Skeletal muscle satellite cell (primary cell): ENCODE measurements at regions not wholly inside any gene's neighbourhood (a gene's known extent, or its start where the extent isn't known, plus 50 kb on each side); places are given as distances from the start of the nearest gene placed in this dataset.
"Not testable (repeated sequence)": the region's sequence is repeated elsewhere in the genome, so short reads cannot be mapped to it uniquely, and the experiment has no call there.

Experiments
- H3K27me3 ChIP-seq: 2 replicates; pipeline ENCODE4 v1.7.0; 2013; ENCODE audit warnings: low read length; ENCODE audit not compliant: control insufficient read depth, insufficient read depth
- H3K36me3 ChIP-seq: 2 replicates; pipeline ENCODE4 v1.7.0; 2013; ENCODE audit warnings: mild to moderate bottlenecking, control low read depth, low read length; ENCODE audit not compliant: insufficient read depth
- H3K4me1 ChIP-seq: 2 replicates; pipeline ENCODE4 v1.7.0; 2013; ENCODE audit warnings: low read length; ENCODE audit not compliant: control insufficient read depth, insufficient read depth
- H3K4me2 ChIP-seq: 2 replicates; pipeline ENCODE4 v1.7.0; 2013; ENCODE audit warnings: mild to moderate bottlenecking, low read length
- H3K4me3 ChIP-seq: 2 replicates; pipeline ENCODE4 v1.7.0; 2013; ENCODE audit warnings: low read length
- H3K9ac ChIP-seq: 2 replicates; pipeline ENCODE4 v1.7.0; 2013; ENCODE audit warnings: mild to moderate bottlenecking, low read depth, low read length, moderate library complexity
- H3K9me3 ChIP-seq: replicated peaks from 2 replicates; pipeline ENCODE4 v1.7.0; 2013; ENCODE audit warnings: mild to moderate bottlenecking, control low read depth, low read length

GRCh38 chr9:75289332-75289731, 201.0 kb downstream of the OSTF1 start:
- Histone ChIP-seq H3K4me1 (no peaks in the 10 kb centered on the region), H3K9me3 (no peaks in the 10 kb centered on the region), H3K27me3 (no peaks in the 10 kb centered on the region), H3K9ac (no peak overlapping the region), H3K4me3 (no peak overlapping the region), H3K36me3 (no peaks in the 10 kb centered on the region), H3K4me2 (no peak overlapping the region)

- H3K4me1 ChIP-seq, result no peaks in the 10 kb centered on the region
- no peaks in the 10 kb centered on the region for H3K27me3 ChIP-seq
- H3K36me3 ChIP-seq, result no peaks in the 10 kb centered on the region
- H3K4me2 ChIP-seq, result no peak overlapping the region
- no peak overlapping the region for H3K4me3 ChIP-seq
- no peak overlapping the region for H3K9ac ChIP-seq
- H3K9me3 ChIP-seq, result no peaks in the 10 kb centered on the region
Measured at GRCh38 chr9:75299324-75299723, 211.0 kb downstream of the OSTF1 start.

- H3K9me3 ChIP-seq, result no peaks in the 10 kb centered on the region
- H3K27me3 ChIP-seq, result no peaks in the 10 kb centered on the region
- no peaks in the 10 kb centered on the region for H3K4me1 ChIP-seq
- no peak overlapping the region for H3K4me2 ChIP-seq
- no peaks in the 10 kb centered on the region for H3K36me3 ChIP-seq
- H3K4me3 ChIP-seq, result no peak overlapping the region
- no peak overlapping the region for H3K9ac ChIP-seq
Measured at GRCh38 chr9:75333624-75334023, 245.3 kb downstream of the OSTF1 start.

- Histone ChIP-seq H3K9me3 (no peaks in the 10 kb centered on the region), H3K4me3 (no peak overlapping the region), H3K4me1 (no peaks in the 10 kb centered on the region), H3K9ac (no peak overlapping the region), H3K36me3 (no peaks in the 10 kb centered on the region), H3K27me3 (no peaks in the 10 kb centered on the region), H3K4me2 (no peak overlapping the region)
Measured at GRCh38 chr9:75358846-75359245, 270.5 kb downstream of the OSTF1 start.

GRCh38 chr9:75359638-75360037, 271.3 kb downstream of the OSTF1 start:
- H3K27me3 ChIP-seq, result no peaks in the 10 kb centered on the region
- no peak overlapping the region for H3K9ac ChIP-seq
- no peaks in the 10 kb centered on the region for H3K36me3 ChIP-seq
- H3K4me2 ChIP-seq, result no peak overlapping the region
- H3K4me3 ChIP-seq, result no peak overlapping the region
- no peaks in the 10 kb centered on the region for H3K4me1 ChIP-seq
- no peaks in the 10 kb centered on the region for H3K9me3 ChIP-seq

- Histone ChIP-seq H3K9me3 (no peaks in the 10 kb centered on the region), H3K9ac (no peak overlapping the region), H3K27me3 (no peaks in the 10 kb centered on the region), H3K4me2 (no peak overlapping the region), H3K4me1 (no peaks in the 10 kb centered on the region), H3K36me3 (no peaks in the 10 kb centered on the region), H3K4me3 (no peak overlapping the region)
Measured at GRCh38 chr9:75360252-75360651, 271.9 kb downstream of the OSTF1 start.

GRCh38 chr9:75362446-75362845, 274.1 kb downstream of the OSTF1 start:
- H3K9ac ChIP-seq, H3K27me3 ChIP-seq, H3K9me3 ChIP-seq, H3K4me1 ChIP-seq, H3K4me2 ChIP-seq, H3K36me3 ChIP-seq, H3K4me3 ChIP-seq: not testable (repeated sequence)

- H3K4me1 ChIP-seq, result no peaks in the 10 kb centered on the region
- no peak overlapping the region for H3K9ac ChIP-seq
- H3K4me2 ChIP-seq, result no peak overlapping the region
Measured at GRCh38 chr9:75365196-75365595, 276.9 kb downstream of the OSTF1 start.

GRCh38 chr9:75369989-75370388, 281.7 kb downstream of the OSTF1 start:
- Histone ChIP-seq H3K27me3 (no peaks in the 10 kb centered on the region), H3K36me3 (no peaks in the 10 kb centered on the region), H3K4me2 (no peak overlapping the region), H3K4me1 (no peaks in the 10 kb centered on the region), H3K9ac (no peak overlapping the region), H3K4me3 (no peak overlapping the region), H3K9me3 (no peaks in the 10 kb centered on the region)

More at GRCh38 chr9:75365196-75365595, 276.9 kb downstream of the OSTF1 start:
- Histone ChIP-seq H3K9me3 (no peaks in the 10 kb centered on the region), H3K36me3 (no peaks in the 10 kb centered on the region), H3K4me3 (no peak overlapping the region), H3K27me3 (no peaks in the 10 kb centered on the region)

- Histone ChIP-seq H3K9me3 (no peaks in the 10 kb centered on the region), H3K4me1 (no peaks in the 10 kb centered on the region), H3K9ac (no peak overlapping the region), H3K4me2 (no peak overlapping the region), H3K4me3 (no peak overlapping the region), H3K36me3 (no peaks in the 10 kb centered on the region), H3K27me3 (no peaks in the 10 kb centered on the region)
Measured at GRCh38 chr9:75372499-75373268, 284.4 kb downstream of the OSTF1 start.

GRCh38 chr9:75376680-75377254, 288.5 kb downstream of the OSTF1 start:
- H3K4me3 ChIP-seq, result no peak overlapping the region
- H3K9ac ChIP-seq, result no peak overlapping the region
- no peaks in the 10 kb centered on the region for H3K9me3 ChIP-seq
- H3K27me3 ChIP-seq, result no peaks in the 10 kb centered on the region
- no peaks in the 10 kb centered on the region for H3K36me3 ChIP-seq
- no peaks in the 10 kb centered on the region for H3K4me1 ChIP-seq
- no peak overlapping the region for H3K4me2 ChIP-seq

GRCh38 chr9:75378036-75378435, 289.7 kb downstream of the OSTF1 start:
- H3K4me2 ChIP-seq, result no peak overlapping the region
- H3K4me3 ChIP-seq, result no peak overlapping the region
- H3K36me3 ChIP-seq, result no peaks in the 10 kb centered on the region
- no peak overlapping the region for H3K9ac ChIP-seq
- H3K4me1 ChIP-seq, result no peaks in the 10 kb centered on the region
- H3K9me3 ChIP-seq, result no peaks in the 10 kb centered on the region
- H3K27me3 ChIP-seq, result no peaks in the 10 kb centered on the region
